Astrocyte (in vitro differentiated cells and primary cell): ENCODE measurements at regions not wholly inside any gene's neighbourhood (a gene's known extent, or its start where the extent isn't known, plus 50 kb on each side); places are given as distances from the start of the nearest gene placed in this dataset.
A peak's percentile ranks its signal among the peaks of the same experiment; 100 is the strongest.

Experiments
- DNase-seq: peaks from one replicate; pipeline ENCODE4 v3.0.0-alpha.2; 2010; ENCODE audit warnings: low read depth
- FAIRE-seq: peaks from 2 replicates; lab custom pipeline; 2011; peaks lifted over from hg19 to GRCh38; lab: Jason Lieb, UNC
- H2AFZ ChIP-seq: 2 replicates; pipeline ENCODE4 v1.6.0; 2012; ENCODE audit warnings: low read depth, low read length, inconsistent platforms
- H3K27ac ChIP-seq: 2 replicates; pipeline ENCODE4 v1.5.1; 2011; ENCODE audit warnings: low read depth, low read length, inconsistent platforms
- H3K27me3 ChIP-seq: 2 replicates; pipeline ENCODE4 v1.6.0; 2011; ENCODE audit warnings: low read length, inconsistent platforms; ENCODE audit not compliant: insufficient read depth
- H3K36me3 ChIP-seq: 2 replicates; pipeline ENCODE4 v1.5.1; 2011; ENCODE audit warnings: low read length, inconsistent platforms; ENCODE audit not compliant: insufficient read depth
- H3K4me1 ChIP-seq: 2 replicates; pipeline ENCODE4 v1.5.1; 2011; ENCODE audit warnings: low read length, inconsistent platforms; ENCODE audit not compliant: insufficient read depth
- H3K4me2 ChIP-seq: 2 replicates; pipeline ENCODE4 v1.6.0; 2012; ENCODE audit warnings: low read length, inconsistent platforms
- H3K4me3 ChIP-seq: 2 replicates; pipeline ENCODE4 v1.5.1; 2011; ENCODE audit warnings: low read depth, mild to moderate bottlenecking, low read length, inconsistent platforms; ENCODE audit not compliant: insufficient read depth
- H3K79me2 ChIP-seq: 2 replicates; pipeline ENCODE4 v1.6.0; 2012; ENCODE audit warnings: mild to moderate bottlenecking, low read length, inconsistent platforms; ENCODE audit not compliant: insufficient read depth
- H3K9ac ChIP-seq: 2 replicates; pipeline ENCODE4 v1.6.0; 2012; ENCODE audit warnings: mild to moderate bottlenecking, low read length, inconsistent platforms
- H3K9me3 ChIP-seq: 2 replicates; pipeline ENCODE4 v1.5.1; 2012; ENCODE audit warnings: low read depth, mild to moderate bottlenecking, low read length, inconsistent platforms; ENCODE audit not compliant: insufficient read depth
- H4K20me1 ChIP-seq: 2 replicates; pipeline ENCODE4 v1.6.0; 2012; ENCODE audit warnings: low read length, inconsistent platforms; ENCODE audit not compliant: insufficient read depth
- H3K27ac Mint-ChIP-seq: one replicate; pipeline ENCODE4 v1.8.0; 2021; ENCODE audit warnings: mild to moderate bottlenecking, mixed read lengths; ENCODE audit not compliant: unreplicated experiment
- H3K27me3 Mint-ChIP-seq: one replicate; pipeline ENCODE4 v1.8.0; 2021; ENCODE audit warnings: low read depth, mixed read lengths; ENCODE audit not compliant: unreplicated experiment
- H3K36me3 Mint-ChIP-seq: one replicate; pipeline ENCODE4 v1.8.0; 2021; ENCODE audit warnings: low read depth, mixed read lengths; ENCODE audit not compliant: unreplicated experiment
- H3K4me1 Mint-ChIP-seq: one replicate; pipeline ENCODE4 v1.8.0; 2021; ENCODE audit warnings: low read depth, mixed read lengths; ENCODE audit not compliant: unreplicated experiment
- H3K4me3 Mint-ChIP-seq: one replicate; pipeline ENCODE4 v1.8.0; 2021; ENCODE audit warnings: mild to moderate bottlenecking, moderate library complexity, mixed read lengths; ENCODE audit not compliant: unreplicated experiment
- H3K9me3 Mint-ChIP-seq: one replicate; pipeline ENCODE4 v1.8.0; 2021; ENCODE audit warnings: mild to moderate bottlenecking, mixed read lengths; ENCODE audit not compliant: unreplicated experiment
- CTCF ChIP-seq: IDR thresholded peaks from 2 replicates; pipeline ENCODE4 v1.5.1; 2011; ENCODE audit warnings: low read depth, mild to moderate bottlenecking, inconsistent platforms, low read length, moderate library complexity; ENCODE audit not compliant: insufficient read depth
- EZH2 ChIP-seq: IDR thresholded peaks from 2 replicates; pipeline ENCODE4 v1.6.1; 2012; ENCODE audit warnings: mild to moderate bottlenecking, low read length, inconsistent platforms; ENCODE audit not compliant: insufficient read depth

GRCh38 chr12:19572920-19573558 lies 133.7 kb downstream of the AEBP2 start:
- H3K36me3 Mint-ChIP-seq, result peaks cover 2% of the 10 kb centered on the region
- Histone ChIP-seq H3K9ac (no peak overlapping the region), H3K9me3 (no peaks in the 10 kb centered on the region), H3K4me3 (no peak overlapping the region), H3K79me2 (no peaks in the 10 kb centered on the region), H2AFZ (peak overlapping the region; percentile 26), H3K4me2 (no peak overlapping the region), H3K4me1 (peaks cover 16% of the 10 kb centered on the region), H3K27me3 (no peaks in the 10 kb centered on the region), H3K27ac (no peak overlapping the region), H4K20me1 (no peaks in the 10 kb centered on the region), H3K36me3 (no peaks in the 10 kb centered on the region)
- H3K4me3 Mint-ChIP-seq, result peak overlapping the region; percentile 42
- H3K27ac Mint-ChIP-seq, result no peak overlapping the region
- no peaks in the 10 kb centered on the region for H3K27me3 Mint-ChIP-seq
- H3K9me3 Mint-ChIP-seq, result peaks cover 2% of the 10 kb centered on the region
- DNase-seq (peak; percentile 47), FAIRE-seq (peak; percentile 20)
- H3K4me1 Mint-ChIP-seq, result peaks cover 18% of the 10 kb centered on the region
- no peak for TF ChIP-seq EZH2
- TF ChIP-seq CTCF, result peak; percentile 67

- FAIRE-seq (no peak), DNase-seq (no peak)
- Histone ChIP-seq H3K36me3 (no peaks in the 10 kb centered on the region), H3K27ac (no peak overlapping the region), H4K20me1 (no peaks in the 10 kb centered on the region), H2AFZ (no peak overlapping the region), H3K9me3 (no peaks in the 10 kb centered on the region), H3K27me3 (no peaks in the 10 kb centered on the region), H3K9ac (no peak overlapping the region), H3K79me2 (no peaks in the 10 kb centered on the region), H3K4me2 (no peak overlapping the region), H3K4me3 (no peak overlapping the region), H3K4me1 (peaks cover 16% of the 10 kb centered on the region)
- no peak overlapping the region for H3K27ac Mint-ChIP-seq
- H3K27me3 Mint-ChIP-seq, result no peaks in the 10 kb centered on the region
- TF ChIP-seq CTCF (no peak), EZH2 (no peak)
- no peaks in the 10 kb centered on the region for H3K9me3 Mint-ChIP-seq
- H3K4me3 Mint-ChIP-seq, result no peak overlapping the region
- H3K36me3 Mint-ChIP-seq, result peaks cover 2% of the 10 kb centered on the region
- peaks cover 18% of the 10 kb centered on the region for H3K4me1 Mint-ChIP-seq
These were observed 134.6 kb downstream of the AEBP2 start for GRCh38 chr12:19573866-19574265.

GRCh38 chr12:19574601-19575000 lies 135.3 kb downstream of the AEBP2 start:
- Histone ChIP-seq H4K20me1 (no peaks in the 10 kb centered on the region), H3K36me3 (no peaks in the 10 kb centered on the region), H3K9me3 (no peaks in the 10 kb centered on the region), H3K4me1 (peaks cover 16% of the 10 kb centered on the region), H3K27me3 (no peaks in the 10 kb centered on the region), H3K79me2 (no peaks in the 10 kb centered on the region), H3K27ac (peak overlapping the region; percentile 14), H3K4me2 (no peak overlapping the region), H3K9ac (no peak overlapping the region), H3K4me3 (no peak overlapping the region), H2AFZ (no peak overlapping the region)
- H3K27me3 Mint-ChIP-seq, result no peaks in the 10 kb centered on the region
- TF ChIP-seq CTCF, result peak; percentile 12
- no peak for TF ChIP-seq EZH2
- peak overlapping the region; percentile 49 for H3K27ac Mint-ChIP-seq
- H3K36me3 Mint-ChIP-seq, result peaks cover 2% of the 10 kb centered on the region
- H3K4me1 Mint-ChIP-seq, result peaks cover 18% of the 10 kb centered on the region
- DNase-seq, result no peak
- no peak overlapping the region for H3K4me3 Mint-ChIP-seq
- no peak for FAIRE-seq
- no peaks in the 10 kb centered on the region for H3K9me3 Mint-ChIP-seq
